ENCODE measurements at regions not wholly inside any gene's neighbourhood (a gene's known extent, or its start where the extent isn't known, plus 50 kb on each side); places are given as distances from the start of the nearest gene placed in this dataset.

DNA sequence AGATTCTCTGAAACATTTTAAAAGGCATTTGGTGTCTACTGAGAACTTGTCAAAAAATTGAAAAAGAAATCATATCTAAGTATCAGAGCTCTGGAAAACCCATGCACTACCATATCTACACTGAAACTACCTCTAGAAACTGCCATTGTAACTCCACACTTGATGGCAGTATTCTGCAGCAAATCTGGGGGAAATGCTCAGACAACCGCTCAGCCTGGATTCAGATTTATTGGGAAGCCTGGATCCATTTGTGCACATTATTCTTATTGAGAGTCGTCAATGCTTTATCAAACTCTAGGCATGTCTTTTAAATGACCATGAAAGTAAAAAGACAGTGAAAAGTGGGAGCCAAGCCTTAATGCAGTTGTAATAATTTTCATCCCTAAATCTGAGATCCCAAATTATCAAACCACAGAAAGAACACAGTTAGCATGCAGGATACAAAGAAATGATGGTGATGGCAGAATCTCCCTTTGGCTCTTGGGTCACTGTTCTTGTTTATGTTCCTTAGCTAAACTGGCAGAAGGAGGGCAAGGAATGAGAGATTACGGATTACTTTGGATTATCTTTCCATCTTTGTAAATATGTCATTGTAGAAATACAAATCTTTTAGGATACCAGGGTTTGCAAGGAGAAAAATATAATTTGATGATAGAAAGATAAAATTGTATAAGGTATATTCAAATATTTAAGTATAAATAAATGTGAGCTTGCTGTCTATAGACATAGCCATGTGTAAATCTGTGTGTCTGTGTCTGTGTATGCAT is 512.1 kb upstream of the SYT4 start:
- no peak overlapping the region for H3K27ac Mint-ChIP-seq
- no peaks in the 10 kb centered on the region for H3K4me1 Mint-ChIP-seq
- H3K27me3 Mint-ChIP-seq = no peaks in the 10 kb centered on the region
- DNase-seq = no peak
- H3K4me3 Mint-ChIP-seq = no peak overlapping the region
- no peaks in the 10 kb centered on the region for H3K36me3 Mint-ChIP-seq
- no peaks in the 10 kb centered on the region for H3K9me3 Mint-ChIP-seq

DNA sequence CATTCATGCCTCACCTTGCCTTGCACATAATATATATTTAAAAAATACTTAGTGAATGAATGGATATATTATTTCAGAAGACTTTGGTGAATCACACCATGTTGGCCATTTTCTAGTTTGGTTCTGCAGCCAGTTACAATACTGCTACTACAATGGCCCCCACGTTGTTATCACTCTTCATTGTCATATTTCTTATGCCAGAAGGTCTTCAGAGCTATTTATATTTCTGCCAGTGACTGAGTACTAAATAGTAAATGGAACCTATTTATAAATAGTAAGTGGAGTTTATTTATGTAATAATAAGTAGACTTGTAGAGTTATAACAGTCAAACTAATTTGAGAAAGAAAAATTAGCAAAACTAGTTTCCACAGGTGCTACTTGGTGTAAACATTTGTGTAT is 516.6 kb upstream of the SYT4 start:
- H3K27me3 Mint-ChIP-seq = no peaks in the 10 kb centered on the region
- H3K9me3 Mint-ChIP-seq = no peaks in the 10 kb centered on the region
- no peak for DNase-seq
- no peaks in the 10 kb centered on the region for H3K4me1 Mint-ChIP-seq
- H3K27ac Mint-ChIP-seq = no peak overlapping the region
- no peak overlapping the region for H3K4me3 Mint-ChIP-seq
- H3K36me3 Mint-ChIP-seq = no peaks in the 10 kb centered on the region

DNA sequence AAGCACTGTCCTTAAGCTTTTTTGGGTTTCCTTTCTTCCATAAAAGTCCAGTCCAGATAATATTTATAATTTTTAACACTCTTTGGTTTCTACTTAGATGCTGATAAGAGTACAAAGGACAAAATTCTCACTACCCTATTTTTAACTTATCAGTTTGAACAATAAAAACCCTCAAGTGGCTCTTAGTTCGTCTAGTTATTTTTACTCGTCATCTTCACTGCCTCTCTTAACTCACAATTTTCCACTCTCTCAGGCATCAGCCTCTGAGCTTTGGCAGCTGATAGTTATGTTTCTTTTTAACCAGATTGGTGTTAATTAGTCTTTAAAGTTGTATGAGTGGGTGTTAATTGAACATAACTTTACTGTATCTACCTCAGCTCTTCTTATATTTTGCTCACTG is 517.1 kb upstream of the SYT4 start:
- no peaks in the 10 kb centered on the region for H3K9me3 Mint-ChIP-seq

DNA sequence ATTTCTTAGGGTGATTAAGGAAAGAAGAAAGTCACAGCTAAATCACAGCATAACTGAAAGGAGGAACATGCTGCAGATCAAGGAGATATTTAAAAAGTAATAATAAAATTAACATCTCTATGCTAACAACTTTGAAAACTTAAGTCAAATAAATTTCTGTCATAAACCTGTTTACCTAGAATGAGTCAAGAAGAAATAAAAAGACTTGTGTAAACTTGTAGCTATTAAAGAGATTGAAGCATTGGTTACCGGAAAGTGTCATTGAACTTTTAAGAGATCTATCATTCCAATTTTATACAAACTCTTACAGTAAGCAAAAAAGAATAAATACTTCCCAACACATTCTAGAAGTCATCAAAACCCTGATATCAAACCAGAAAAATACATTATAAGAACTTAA is 520.1 kb upstream of the SYT4 start:
- H3K36me3 Mint-ChIP-seq = no peaks in the 10 kb centered on the region
- H3K27ac Mint-ChIP-seq = no peak overlapping the region
- DNase-seq = no peak
- H3K4me1 Mint-ChIP-seq = no peaks in the 10 kb centered on the region
- peaks cover 3% of the 10 kb centered on the region for H3K9me3 Mint-ChIP-seq
- no peaks in the 10 kb centered on the region for H3K27me3 Mint-ChIP-seq
- no peak overlapping the region for H3K4me3 Mint-ChIP-seq

More for the DNA sequence above, 517.1 kb upstream of the SYT4 start:
- Mint-ChIP-seq H3K4me3 (no peak overlapping the region), H3K27ac (no peak overlapping the region), H3K27me3 (no peaks in the 10 kb centered on the region), H3K36me3 (no peaks in the 10 kb centered on the region), H3K4me1 (no peaks in the 10 kb centered on the region)
- no peak for DNase-seq

DNA sequence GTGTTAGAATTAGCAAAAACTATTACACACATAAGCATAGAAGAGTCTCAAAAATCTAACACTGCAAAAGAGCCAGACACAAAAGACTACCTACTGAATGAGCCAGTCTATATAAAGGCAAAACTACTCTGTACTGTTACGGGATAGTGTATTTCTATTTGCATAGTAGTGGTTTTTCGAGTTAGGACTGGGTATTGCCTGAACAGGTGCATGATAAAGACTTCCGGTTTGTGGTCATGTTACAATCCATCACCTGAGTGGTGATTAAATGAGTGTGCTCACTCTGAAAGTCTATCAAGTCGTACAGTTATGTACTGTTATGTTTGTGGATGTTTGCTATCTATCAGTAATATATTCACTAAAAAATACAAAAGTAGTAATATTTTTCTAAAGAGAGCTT is 523.3 kb upstream of the SYT4 start:
- no peak overlapping the region for H3K4me3 Mint-ChIP-seq
- no peaks in the 10 kb centered on the region for H3K36me3 Mint-ChIP-seq
- no peaks in the 10 kb centered on the region for H3K4me1 Mint-ChIP-seq
- peaks cover 7% of the 10 kb centered on the region for H3K9me3 Mint-ChIP-seq
- H3K27ac Mint-ChIP-seq = no peak overlapping the region
- H3K27me3 Mint-ChIP-seq = no peaks in the 10 kb centered on the region
- DNase-seq = no peak

DNA sequence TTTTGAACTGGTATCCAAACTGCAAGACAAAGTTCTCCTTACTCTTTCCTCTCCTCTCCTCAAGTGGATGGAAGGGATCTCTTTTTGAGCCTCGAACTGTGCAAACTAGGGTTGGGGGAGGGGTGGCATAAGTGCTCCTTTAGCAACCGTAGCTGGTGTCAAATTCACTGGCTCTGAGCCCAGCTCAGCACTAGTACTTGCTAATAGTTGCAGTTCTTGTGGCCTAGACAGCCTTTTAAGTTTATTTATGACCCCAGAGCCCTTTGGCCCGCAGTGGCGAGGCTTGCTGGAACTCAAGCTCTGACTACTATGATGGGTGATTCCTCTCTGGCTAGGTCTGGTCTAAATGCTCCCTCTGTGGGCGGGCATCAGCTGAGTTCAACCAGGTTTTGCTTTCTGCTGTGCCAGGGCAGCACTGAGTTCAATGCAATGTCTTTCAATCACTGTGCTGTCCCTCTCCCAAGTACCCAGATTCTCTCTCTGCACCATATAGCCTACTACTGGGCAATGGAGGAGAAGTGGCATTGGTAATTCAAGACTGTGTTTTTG is 528.4 kb upstream of the SYT4 start:
- Mint-ChIP-seq H3K27me3 (no peaks in the 10 kb centered on the region), H3K4me1 (no peaks in the 10 kb centered on the region), H3K4me3 (no peak overlapping the region), H3K27ac (no peak overlapping the region), H3K36me3 (no peaks in the 10 kb centered on the region), H3K9me3 (peaks cover 7% of the 10 kb centered on the region)
- DNase-seq = no peak

DNA sequence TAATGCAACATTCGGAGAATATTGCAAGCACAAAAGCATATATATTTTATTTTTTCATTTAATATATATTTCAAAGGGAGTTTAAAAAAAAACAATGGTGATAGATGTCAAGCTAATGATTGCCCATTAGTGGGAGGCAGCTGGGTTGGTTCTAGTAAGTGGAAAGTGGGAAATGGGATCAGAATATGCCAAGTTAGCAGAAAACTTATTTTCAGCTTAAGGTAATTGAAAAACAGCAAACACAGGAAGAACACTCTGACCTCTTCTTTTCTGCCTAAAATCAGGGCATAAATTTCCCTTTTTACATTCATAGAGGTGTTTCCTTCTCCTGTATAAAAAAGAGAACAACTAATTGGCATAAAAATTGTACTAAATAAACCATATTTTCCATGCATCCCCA is 535.3 kb upstream of the SYT4 start:
- DNase-seq = no peak
- H3K4me3 Mint-ChIP-seq = no peak overlapping the region
- H3K4me1 Mint-ChIP-seq = no peaks in the 10 kb centered on the region
- H3K9me3 Mint-ChIP-seq = peaks cover 1% of the 10 kb centered on the region
- no peaks in the 10 kb centered on the region for H3K36me3 Mint-ChIP-seq
- H3K27ac Mint-ChIP-seq = no peak overlapping the region
- no peaks in the 10 kb centered on the region for H3K27me3 Mint-ChIP-seq

DNA sequence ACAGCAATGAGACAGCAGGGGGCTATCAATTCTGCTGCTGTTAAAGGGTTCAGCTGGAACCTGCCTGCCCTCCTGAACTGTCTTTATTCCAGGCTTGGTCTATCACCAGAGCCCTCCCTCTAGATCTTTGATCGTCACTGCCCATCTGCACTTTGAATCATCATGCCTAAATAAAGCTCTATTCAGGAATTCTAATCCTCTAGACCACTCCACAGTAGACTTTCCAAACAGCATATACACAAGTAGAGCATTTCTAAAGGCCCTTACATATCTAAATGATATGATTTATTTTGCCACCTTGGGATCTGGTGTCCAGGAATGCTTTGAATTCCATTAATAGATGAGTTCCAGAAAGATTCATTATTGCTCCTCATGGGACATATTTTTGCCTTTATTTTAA is 542.1 kb upstream of the SYT4 start:
- no peak for DNase-seq
- H3K36me3 Mint-ChIP-seq = no peaks in the 10 kb centered on the region
- no peak overlapping the region for H3K4me3 Mint-ChIP-seq
- peaks cover 1% of the 10 kb centered on the region for H3K9me3 Mint-ChIP-seq
- H3K27me3 Mint-ChIP-seq = no peaks in the 10 kb centered on the region
- no peaks in the 10 kb centered on the region for H3K4me1 Mint-ChIP-seq
- H3K27ac Mint-ChIP-seq = no peak overlapping the region

DNA sequence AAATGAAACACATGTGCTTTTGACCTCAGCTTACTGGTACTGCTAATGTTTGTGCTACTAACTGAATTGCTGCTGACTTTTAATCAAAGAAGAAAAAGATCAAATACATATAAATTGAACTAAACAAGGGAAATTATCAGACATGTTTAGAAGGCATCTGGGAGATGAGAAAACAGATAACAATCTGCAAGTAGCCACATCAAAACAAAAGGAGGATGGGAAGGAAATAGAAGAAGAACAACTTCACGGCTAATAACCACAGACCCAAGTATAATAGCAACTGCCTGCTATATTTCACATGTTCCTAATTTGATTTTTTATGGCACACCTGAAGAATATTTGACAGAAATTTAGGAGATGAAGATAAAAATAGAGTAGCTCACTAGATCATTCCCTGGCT is 542.6 kb upstream of the SYT4 start:
- no peak overlapping the region for H3K4me3 Mint-ChIP-seq
- no peaks in the 10 kb centered on the region for H3K4me1 Mint-ChIP-seq

DNA sequence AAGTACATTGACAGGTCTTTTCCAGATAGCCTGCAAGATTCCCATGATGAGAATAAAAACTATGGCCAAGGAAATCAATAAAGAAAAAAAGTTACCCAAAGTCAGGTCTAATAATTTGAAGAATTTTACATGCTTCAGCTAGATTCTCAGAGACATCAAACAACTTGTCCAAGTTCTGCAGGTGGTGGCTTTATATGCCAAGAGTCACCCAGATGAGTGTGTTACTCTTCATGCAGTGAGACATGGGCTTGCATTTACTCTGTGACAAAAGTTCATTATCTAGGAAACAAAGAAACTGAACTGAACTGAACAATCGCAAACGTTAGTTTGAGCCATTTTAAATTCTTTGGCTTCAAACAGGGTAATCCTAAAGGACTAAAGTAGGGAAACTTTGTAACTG is 548.5 kb upstream of the SYT4 start:
- Mint-ChIP-seq H3K27me3 (no peaks in the 10 kb centered on the region), H3K36me3 (no peaks in the 10 kb centered on the region), H3K27ac (no peak overlapping the region), H3K4me1 (no peaks in the 10 kb centered on the region), H3K4me3 (no peak overlapping the region), H3K9me3 (no peaks in the 10 kb centered on the region)
- DNase-seq = no peak

More for the DNA sequence above, 542.6 kb upstream of the SYT4 start:
- Mint-ChIP-seq H3K27ac (no peak overlapping the region), H3K27me3 (no peaks in the 10 kb centered on the region), H3K36me3 (no peaks in the 10 kb centered on the region), H3K9me3 (peaks cover 1% of the 10 kb centered on the region)
- DNase-seq = no peak

DNA sequence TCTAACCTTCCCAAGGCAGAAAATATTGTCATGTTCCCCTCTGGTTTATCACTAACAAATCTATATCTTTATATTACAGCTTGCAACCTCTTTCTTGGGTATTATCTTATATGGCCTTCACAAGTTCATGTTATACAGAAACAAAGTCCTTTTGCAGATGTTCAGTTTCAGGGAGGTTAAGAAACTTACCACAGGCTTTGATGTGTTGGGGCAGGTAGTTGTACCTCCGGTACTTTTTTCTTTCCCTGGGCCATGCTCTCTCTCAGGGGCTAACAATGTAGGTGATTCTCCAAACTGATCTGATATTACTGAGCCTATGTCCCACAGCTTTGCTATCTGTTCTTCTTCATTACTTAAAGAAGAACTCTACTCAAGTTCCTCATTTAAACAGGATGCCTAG is 548.9 kb upstream of the SYT4 start:
- no peaks in the 10 kb centered on the region for H3K9me3 Mint-ChIP-seq
- H3K4me1 Mint-ChIP-seq = no peaks in the 10 kb centered on the region
- DNase-seq = no peak
- H3K4me3 Mint-ChIP-seq = no peak overlapping the region
- H3K27ac Mint-ChIP-seq = no peak overlapping the region
- no peaks in the 10 kb centered on the region for H3K27me3 Mint-ChIP-seq
- H3K36me3 Mint-ChIP-seq = no peaks in the 10 kb centered on the region

DNA sequence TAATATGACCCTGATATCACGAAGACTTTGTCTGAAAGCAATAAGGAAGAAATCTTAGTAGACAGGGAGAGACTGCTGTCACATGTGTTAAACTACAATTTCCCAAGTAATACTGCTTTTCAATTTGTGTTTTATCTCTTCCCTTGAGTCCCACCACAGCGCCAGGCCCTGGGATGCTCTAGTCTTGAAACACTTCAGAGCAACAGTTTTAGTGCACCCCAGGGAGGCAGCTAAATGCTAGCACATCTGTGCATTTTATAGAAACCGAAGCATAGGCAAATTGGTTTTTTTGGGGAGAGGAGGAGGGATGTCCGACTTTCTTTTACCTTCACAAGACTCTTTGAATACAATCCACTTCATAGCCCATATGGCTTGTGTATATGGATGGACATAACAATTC is 550.0 kb upstream of the SYT4 start:
- Mint-ChIP-seq H3K36me3 (no peaks in the 10 kb centered on the region), H3K4me3 (no peak overlapping the region), H3K27ac (no peak overlapping the region), H3K4me1 (no peaks in the 10 kb centered on the region), H3K27me3 (no peaks in the 10 kb centered on the region), H3K9me3 (no peaks in the 10 kb centered on the region)
- DNase-seq = no peak

DNA sequence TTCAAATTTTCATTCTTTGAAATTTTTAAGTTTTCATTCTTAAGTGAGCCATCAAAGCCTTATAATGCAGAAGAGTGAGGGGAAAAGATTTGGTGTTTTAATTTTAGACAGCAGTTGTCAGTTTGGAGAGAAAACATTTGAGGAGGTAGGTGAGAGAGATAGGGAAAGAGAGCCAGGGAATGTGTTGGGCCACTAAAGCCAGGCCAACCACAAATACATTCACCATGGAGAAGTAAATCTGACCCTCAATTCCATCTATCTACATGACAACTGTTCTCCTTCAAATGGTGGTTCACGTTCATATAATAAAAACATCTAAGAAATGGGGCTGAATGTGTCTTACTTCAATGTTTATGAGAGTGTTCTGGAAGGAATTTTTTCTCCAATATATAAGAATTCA is 553.0 kb upstream of the SYT4 start:
- no peaks in the 10 kb centered on the region for H3K36me3 Mint-ChIP-seq
- no peak overlapping the region for H3K4me3 Mint-ChIP-seq
- no peak overlapping the region for H3K27ac Mint-ChIP-seq
- no peaks in the 10 kb centered on the region for H3K9me3 Mint-ChIP-seq
- no peak for DNase-seq
- no peaks in the 10 kb centered on the region for H3K4me1 Mint-ChIP-seq
- no peaks in the 10 kb centered on the region for H3K27me3 Mint-ChIP-seq

DNA sequence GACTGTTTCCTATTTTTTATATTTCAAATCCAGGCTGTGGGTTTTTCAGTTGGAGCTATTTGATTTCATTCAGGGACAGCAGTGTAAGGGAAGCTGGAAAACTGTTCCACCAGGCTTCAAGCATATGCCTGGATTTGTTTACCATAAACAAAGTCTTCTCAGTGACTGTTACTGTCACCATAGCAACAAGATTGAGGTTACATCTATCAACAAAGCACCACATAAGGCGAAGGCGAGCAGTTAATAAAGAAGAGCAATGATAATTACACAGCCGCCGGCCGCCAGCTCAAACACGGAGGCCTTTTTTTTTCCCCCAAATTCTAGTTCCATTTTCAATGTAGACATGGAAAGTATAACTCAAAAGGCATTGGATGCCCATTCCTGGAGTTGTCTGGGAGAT is 553.7 kb upstream of the SYT4 start:
- DNase-seq = no peak
- Mint-ChIP-seq H3K27me3 (no peaks in the 10 kb centered on the region), H3K9me3 (no peaks in the 10 kb centered on the region), H3K4me3 (no peak overlapping the region), H3K4me1 (no peaks in the 10 kb centered on the region), H3K36me3 (no peaks in the 10 kb centered on the region), H3K27ac (no peak overlapping the region)

DNA sequence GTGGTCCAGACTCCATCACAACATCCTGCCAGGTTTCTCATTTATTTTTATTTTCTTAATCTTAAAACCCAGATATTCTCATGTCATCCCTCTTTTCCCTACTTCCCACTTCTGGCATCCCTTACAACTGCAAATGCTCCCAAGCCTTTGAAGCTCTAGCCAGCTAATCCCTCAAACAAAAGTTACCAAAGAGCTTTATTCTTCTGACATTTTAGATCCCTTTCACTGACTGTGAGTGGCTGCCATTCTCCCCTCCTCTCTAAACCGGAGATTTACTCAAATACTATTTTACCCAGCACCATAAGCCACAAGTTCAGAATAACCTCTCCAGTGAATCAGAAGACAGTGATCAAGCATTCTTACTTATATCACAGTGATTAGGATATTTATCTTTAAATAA is 569.0 kb upstream of the SYT4 start:
- no peak overlapping the region for H3K4me3 Mint-ChIP-seq
- DNase-seq = no peak
- H3K9me3 Mint-ChIP-seq = no peaks in the 10 kb centered on the region
- H3K36me3 Mint-ChIP-seq = no peaks in the 10 kb centered on the region
- no peaks in the 10 kb centered on the region for H3K27me3 Mint-ChIP-seq
- no peaks in the 10 kb centered on the region for H3K4me1 Mint-ChIP-seq
- no peak overlapping the region for H3K27ac Mint-ChIP-seq
